BJ (cell line): ENCODE measurements at regions not wholly inside any gene's neighbourhood (a gene's known extent, or its start where the extent isn't known, plus 50 kb on each side); places are given as distances from the start of the nearest gene placed in this dataset.

Source experiments
- CTCF ChIA-PET: fragments of 350-600 bp; formaldehyde crosslinking; extraction: SDS; loops from one replicate; lab custom pipeline; 2021; ENCODE audit warnings: antibody characterized with exemption, inconsistent platforms; lab: Yijun Ruan, JAX
- POLR2A ChIA-PET: fragments of 300-600 bp; sonication (Branson Sonifier 250); formaldehyde crosslinking; extraction: SDS; loops from one replicate; lab custom pipeline; 2021; ENCODE audit warnings: antibody characterized with exemption; lab: Charles Lee
- DNase-seq: peaks from one replicate; pipeline ENCODE4 v3.0.0-alpha.2; 2011; ENCODE audit warnings: low read depth
- H3K27me3 ChIP-seq: 2 replicates; pipeline ENCODE4 v1.6.0; 2011; ENCODE audit warnings: low read length; ENCODE audit not compliant: control insufficient read depth, insufficient read depth
- H3K36me3 ChIP-seq: 2 replicates; pipeline ENCODE4 v1.5.1; 2011; ENCODE audit warnings: low read length; ENCODE audit not compliant: control insufficient read depth, insufficient read depth
- H3K4me3 ChIP-seq: 2 replicates; pipeline ENCODE4 v1.5.1; 2011; ENCODE audit warnings: low read depth, mild to moderate bottlenecking, control low read depth, low read length
- TF ChIP-seq, protein P1 (sequence below): IDR thresholded peaks from 2 replicates; pipeline ENCODE4 v1.5.1; 2011; ENCODE audit warnings: low read depth, mild to moderate bottlenecking, control low read depth, inconsistent platforms, low read length, moderate library complexity; ENCODE audit not compliant: insufficient read depth

DNA sequence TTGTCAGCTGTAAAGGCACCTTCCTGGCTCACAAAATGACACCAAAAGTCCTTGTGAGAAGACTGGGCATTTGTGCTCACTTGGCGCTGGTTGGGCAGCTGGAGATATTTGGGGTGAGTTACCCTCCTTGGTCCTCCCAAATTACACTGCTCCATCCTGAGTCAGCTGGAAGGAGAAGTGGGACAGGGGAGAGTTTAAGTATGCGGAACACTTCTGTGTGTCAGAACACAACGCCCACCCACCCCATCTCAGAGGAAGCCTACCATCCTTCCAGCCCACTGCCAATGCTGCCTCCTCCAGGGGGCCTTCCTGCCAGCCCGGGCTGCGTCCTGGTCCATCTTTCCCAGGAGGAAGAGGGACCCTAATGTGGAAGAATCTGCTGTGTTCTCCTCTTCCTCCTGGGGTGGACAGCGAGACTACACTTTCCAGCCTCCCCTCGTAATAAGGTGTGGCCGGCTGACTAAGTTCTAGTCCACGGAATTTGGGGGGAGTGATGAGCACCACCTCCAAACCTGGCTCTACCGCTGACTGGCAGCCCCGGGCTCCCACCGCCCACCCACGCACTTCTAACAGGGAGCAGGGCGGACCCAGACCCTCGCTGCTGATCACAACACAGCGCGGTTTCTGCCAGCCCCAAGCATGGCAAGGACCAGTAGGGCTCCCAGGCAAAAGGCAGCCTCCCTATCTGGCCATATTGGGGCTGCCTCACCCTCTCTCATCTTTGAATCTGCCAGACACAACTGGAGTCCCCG, 265.0 kb downstream of the XXYLT1 start:
- Histone ChIP-seq H3K36me3 (no peaks in the 10 kb centered on the region), H3K4me3 (no peak overlapping the region), H3K27me3 (peaks cover 17% of the 10 kb centered on the region)
- no peak for DNase-seq
- TF ChIP-seq, protein P1, sequence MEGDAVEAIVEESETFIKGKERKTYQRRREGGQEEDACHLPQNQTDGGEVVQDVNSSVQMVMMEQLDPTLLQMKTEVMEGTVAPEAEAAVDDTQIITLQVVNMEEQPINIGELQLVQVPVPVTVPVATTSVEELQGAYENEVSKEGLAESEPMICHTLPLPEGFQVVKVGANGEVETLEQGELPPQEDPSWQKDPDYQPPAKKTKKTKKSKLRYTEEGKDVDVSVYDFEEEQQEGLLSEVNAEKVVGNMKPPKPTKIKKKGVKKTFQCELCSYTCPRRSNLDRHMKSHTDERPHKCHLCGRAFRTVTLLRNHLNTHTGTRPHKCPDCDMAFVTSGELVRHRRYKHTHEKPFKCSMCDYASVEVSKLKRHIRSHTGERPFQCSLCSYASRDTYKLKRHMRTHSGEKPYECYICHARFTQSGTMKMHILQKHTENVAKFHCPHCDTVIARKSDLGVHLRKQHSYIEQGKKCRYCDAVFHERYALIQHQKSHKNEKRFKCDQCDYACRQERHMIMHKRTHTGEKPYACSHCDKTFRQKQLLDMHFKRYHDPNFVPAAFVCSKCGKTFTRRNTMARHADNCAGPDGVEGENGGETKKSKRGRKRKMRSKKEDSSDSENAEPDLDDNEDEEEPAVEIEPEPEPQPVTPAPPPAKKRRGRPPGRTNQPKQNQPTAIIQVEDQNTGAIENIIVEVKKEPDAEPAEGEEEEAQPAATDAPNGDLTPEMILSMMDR: no peak
- ChIA-PET POLR2A (no interaction called here), CTCF (interaction anchor here (0.7 to 0.9 kb wide), 2 partner anchors 8 to 42 kb away, joined by 3 to 4 read pairs; no protein-coding TSS in a partner anchor)

GRCh38 chr3:195007151-195007550, 263.8 kb downstream of the XXYLT1 start:
- DNase-seq: no peak
- POLR2A ChIA-PET: no interaction called here
- peaks cover 13% of the 10 kb centered on the region for H3K27me3 ChIP-seq
- CTCF ChIA-PET: no interaction called here
- no peak overlapping the region for H3K4me3 ChIP-seq
- TF ChIP-seq, protein P1: no peak
- H3K36me3 ChIP-seq: no peaks in the 10 kb centered on the region

GRCh38 chr3:195007766-195008165, 263.2 kb downstream of the XXYLT1 start:
- Histone ChIP-seq H3K36me3 (no peaks in the 10 kb centered on the region), H3K27me3 (peaks cover 13% of the 10 kb centered on the region), H3K4me3 (no peak overlapping the region)
- TF ChIP-seq, protein P1: no peak
- no peak for DNase-seq
- ChIA-PET POLR2A (no interaction called here), CTCF (interaction anchor here (1.1 kb wide), 1 partner anchor 13 kb away, joined by 4 read pairs; no protein-coding TSS in a partner anchor)

DNA sequence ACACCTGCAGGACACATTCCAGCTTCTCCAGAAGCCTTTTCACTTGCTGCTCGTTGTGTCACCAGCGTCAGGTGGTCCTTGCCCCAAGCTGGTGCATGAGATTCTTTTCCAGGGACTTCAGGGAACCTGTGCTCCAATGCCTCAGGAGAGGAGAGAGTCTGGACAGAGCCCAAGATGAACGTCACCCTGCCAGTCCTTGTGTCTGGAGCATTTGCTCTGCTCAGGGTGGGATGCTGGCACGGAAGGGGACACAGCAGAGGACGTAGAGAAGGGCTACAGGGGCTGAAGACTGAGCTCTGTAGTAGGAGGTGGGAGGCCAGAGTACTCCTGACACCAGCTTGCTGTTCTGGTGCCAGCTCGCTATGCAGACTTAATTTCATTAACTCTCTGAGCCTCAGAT, 262.1 kb downstream of the XXYLT1 start:
- Histone ChIP-seq H3K27me3 (peaks cover 9% of the 10 kb centered on the region), H3K36me3 (no peaks in the 10 kb centered on the region), H3K4me3 (no peak overlapping the region)
- ChIA-PET CTCF (no interaction called here), POLR2A (no interaction called here)
- DNase-seq: no peak
- TF ChIP-seq, protein P1: no peak

- H3K36me3 ChIP-seq: no peaks in the 10 kb centered on the region
- H3K27me3 ChIP-seq: peaks cover 9% of the 10 kb centered on the region
- ChIA-PET CTCF (no interaction called here), POLR2A (no interaction called here)
- DNase-seq: no peak
- H3K4me3 ChIP-seq: no peak overlapping the region
- TF ChIP-seq, protein P1: no peak
These were observed 261.3 kb downstream of the XXYLT1 start for GRCh38 chr3:195009616-195010015.
